ENCODE measurements at regions not wholly inside any gene's neighbourhood (a gene's known extent, or its start where the extent isn't known, plus 50 kb on each side); places are given as distances from the start of the nearest gene placed in this dataset.
A peak's percentile ranks its signal among the peaks of the same experiment; 100 is the strongest.

DNA sequence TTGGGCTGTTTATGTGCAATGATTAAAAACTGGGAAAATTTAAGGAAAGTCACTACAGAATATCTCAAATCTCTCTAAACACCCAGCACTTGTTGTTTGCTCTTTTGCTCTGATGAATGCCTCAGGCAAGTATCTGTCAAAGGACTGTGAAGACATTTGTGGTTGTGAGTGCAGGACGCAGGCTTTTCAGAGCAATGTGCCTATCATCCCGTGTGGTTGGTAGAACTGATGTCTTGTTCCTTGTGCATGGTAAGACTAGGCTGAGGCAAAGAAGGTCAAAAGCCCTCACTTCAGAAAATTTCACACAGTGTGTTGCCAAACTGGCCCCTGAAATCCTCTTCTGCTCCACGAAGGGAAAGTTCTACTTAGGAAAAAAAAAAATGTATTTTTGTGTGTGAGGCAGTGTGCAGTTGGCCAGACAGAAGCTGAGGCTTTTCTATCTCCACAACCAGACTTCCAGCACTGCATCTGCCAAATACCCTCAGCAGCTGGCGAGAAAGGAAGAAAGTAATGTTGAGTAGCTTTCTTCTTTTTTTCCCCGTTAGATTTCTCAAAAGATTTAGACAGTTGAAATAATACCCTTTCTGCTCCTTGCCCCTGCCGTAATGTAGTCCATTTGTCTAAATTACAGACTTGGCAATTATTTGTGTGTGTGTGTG, 1103.1 kb downstream of the VRK1 start:
- Mint-ChIP-seq H3K9me3 (no peaks in the 10 kb centered on the region), H3K4me1 (ENCODE audit: low read depth) (no peaks in the 10 kb centered on the region), H3K36me3 (ENCODE audit: insufficient read depth) (no peaks in the 10 kb centered on the region), H3K4me3 (no peak overlapping the region), H3K27me3 (ENCODE audit: low read depth) (no peaks in the 10 kb centered on the region)
- ATAC-seq = no peak
- DNase-seq = no peak

DNA sequence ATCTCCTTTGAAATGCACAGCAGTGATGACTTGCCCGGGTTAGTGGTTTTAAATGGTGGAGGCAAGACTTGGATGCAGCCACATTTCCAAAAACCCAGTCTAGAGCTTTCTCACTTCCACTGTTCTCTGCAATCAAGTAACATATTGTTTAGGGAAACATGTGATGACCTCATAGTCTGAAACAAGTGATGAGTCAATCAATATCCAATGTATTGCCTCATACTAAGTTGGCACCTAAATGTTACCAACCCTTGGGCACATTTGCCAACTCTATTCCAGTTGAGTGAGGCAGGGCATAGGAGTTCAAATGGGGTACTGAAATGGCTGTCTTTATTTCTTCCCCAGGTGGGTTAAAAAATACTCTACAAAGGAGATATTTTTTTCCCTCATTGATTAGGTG, 1105.4 kb downstream of the VRK1 start:
- ATAC-seq = no peak
- no peaks in the 10 kb centered on the region for H3K4me1 Mint-ChIP-seq (ENCODE audit: low read depth)

DNA sequence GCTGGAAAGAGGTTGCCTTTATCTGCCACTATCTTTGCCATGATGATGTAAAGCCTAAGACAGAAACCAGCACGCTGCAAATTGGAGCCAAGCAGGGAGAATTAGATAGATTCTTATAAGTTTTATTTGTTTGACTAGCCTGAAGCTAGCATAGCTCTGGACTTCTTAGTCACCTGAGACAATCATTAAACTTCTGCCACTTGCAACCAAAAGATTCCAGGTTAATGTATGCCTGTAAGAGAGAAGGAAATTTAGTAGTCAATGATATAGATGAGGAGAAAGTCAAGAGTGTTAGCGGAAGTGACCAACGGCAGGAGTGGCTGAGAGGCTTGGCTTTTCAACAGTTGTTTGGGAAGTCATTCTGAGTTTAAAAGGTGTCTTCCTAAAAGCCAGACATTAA, 1106.6 kb downstream of the VRK1 start:
- Mint-ChIP-seq H3K9me3 (peaks cover 8% of the 10 kb centered on the region), H3K27me3 (ENCODE audit: low read depth) (no peaks in the 10 kb centered on the region), H3K36me3 (ENCODE audit: insufficient read depth) (peaks cover 4% of the 10 kb centered on the region), H3K4me1 (ENCODE audit: low read depth) (no peaks in the 10 kb centered on the region), H3K4me3 (no peak overlapping the region)
- DNase-seq (no peak), ATAC-seq (no peak)

More for the DNA sequence above, 1105.4 kb downstream of the VRK1 start:
- no peak for DNase-seq
- no peaks in the 10 kb centered on the region for H3K36me3 Mint-ChIP-seq (ENCODE audit: insufficient read depth)
- no peaks in the 10 kb centered on the region for H3K9me3 Mint-ChIP-seq
- H3K4me3 Mint-ChIP-seq = no peak overlapping the region
- H3K27me3 Mint-ChIP-seq (ENCODE audit: low read depth) = no peaks in the 10 kb centered on the region

DNA sequence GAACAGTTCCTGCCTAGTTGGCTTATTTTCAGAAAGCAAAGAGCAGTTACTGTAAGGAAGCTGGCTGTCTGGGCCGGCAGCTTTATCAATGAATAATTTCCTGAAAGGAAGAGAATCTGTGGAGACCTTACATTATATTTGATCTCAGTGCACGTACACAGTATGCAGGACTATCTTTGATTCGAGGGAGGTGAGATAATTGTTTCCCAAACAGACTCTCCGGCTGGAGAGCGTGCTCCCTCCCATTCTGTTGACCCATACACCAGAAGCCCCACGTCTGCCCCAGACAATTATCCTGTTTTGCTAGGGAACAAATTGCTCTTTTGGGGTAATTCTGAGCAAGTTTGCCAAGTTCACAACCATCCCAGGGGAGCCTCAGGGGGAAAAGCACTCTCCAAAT, 1115.0 kb downstream of the VRK1 start:
- Mint-ChIP-seq H3K36me3 (ENCODE audit: insufficient read depth) (peaks cover 4% of the 10 kb centered on the region), H3K4me3 (no peak overlapping the region), H3K27me3 (ENCODE audit: low read depth) (no peaks in the 10 kb centered on the region), H3K9me3 (peaks cover 17% of the 10 kb centered on the region), H3K4me1 (ENCODE audit: low read depth) (peaks cover 8% of the 10 kb centered on the region)
- no peak for DNase-seq
- ATAC-seq = no peak

DNA sequence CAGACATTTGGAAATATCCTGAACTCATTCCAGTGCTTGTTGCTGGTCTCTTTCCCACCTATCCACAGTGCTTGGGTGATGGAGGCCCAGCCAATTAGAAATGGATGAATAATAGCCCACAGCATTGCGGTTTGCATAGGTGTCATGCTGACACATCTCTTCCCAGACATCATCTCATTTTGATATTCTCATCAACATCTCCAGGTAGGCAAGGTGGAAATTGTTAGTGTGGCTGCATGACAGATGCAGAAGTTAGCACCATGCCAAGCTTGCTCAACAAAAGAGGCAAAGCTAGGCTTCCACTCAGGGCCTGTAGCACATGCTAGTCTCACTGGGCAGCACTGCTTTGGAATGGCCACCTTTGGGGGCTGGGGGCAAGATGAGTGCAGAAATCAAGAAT, 1118.9 kb downstream of the VRK1 start:
- H3K27me3 Mint-ChIP-seq (ENCODE audit: low read depth) = no peaks in the 10 kb centered on the region
- peaks cover 13% of the 10 kb centered on the region for H3K4me1 Mint-ChIP-seq (ENCODE audit: low read depth)
- no peak for ATAC-seq
- H3K36me3 Mint-ChIP-seq (ENCODE audit: insufficient read depth) = no peaks in the 10 kb centered on the region
- H3K4me3 Mint-ChIP-seq = no peak overlapping the region
- no peak for DNase-seq
- no peaks in the 10 kb centered on the region for H3K9me3 Mint-ChIP-seq

DNA sequence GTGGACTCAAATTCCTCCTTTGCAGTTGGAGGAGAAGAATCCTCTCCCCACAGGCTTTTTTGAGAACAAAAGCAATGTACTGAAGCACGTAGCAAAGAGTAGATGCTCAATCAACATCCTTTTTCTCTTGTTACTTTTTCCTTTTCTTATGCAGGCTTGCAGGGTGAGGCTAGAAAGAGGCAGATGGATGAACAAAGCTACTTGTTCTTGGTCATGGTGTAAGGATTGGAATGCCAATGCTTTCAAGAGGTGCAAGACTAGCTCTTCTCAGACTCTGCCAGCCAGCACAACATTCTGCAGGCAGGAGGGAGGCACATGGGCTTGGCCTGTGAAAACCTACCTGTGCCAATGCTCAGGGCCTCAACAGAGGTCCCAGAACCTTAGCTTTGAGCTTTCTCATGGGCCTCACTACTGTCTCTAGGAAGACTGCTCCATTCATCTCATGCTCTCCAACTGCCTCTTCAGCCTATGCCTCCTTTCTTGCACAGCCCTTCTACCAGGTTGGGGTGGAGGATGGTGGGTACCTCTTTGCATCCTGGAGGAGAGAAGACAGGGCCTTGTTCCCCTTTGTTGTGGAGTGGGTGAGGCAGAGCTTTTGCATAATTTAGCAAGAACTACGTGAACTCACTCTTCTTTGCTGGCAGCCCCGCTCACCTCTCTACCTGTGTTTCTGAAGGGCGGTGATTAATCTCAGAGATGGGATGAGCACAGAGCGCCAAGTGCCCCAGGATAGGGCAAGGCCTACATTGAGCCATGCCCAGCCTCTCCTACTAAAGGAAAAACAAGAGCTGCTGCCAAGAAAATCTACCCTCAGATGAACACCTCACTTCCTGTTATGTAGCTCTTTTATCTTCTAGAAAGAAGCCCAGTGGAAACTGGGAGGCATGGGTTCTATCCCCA, 1119.7 kb downstream of the VRK1 start:
- Mint-ChIP-seq H3K27me3 (ENCODE audit: low read depth) (no peaks in the 10 kb centered on the region), H3K36me3 (ENCODE audit: insufficient read depth) (no peaks in the 10 kb centered on the region), H3K9me3 (no peaks in the 10 kb centered on the region), H3K4me1 (ENCODE audit: low read depth) (peaks cover 13% of the 10 kb centered on the region), H3K4me3 (no peak overlapping the region)
- no peak for DNase-seq
- ATAC-seq = peak; percentile 37 to 48

DNA sequence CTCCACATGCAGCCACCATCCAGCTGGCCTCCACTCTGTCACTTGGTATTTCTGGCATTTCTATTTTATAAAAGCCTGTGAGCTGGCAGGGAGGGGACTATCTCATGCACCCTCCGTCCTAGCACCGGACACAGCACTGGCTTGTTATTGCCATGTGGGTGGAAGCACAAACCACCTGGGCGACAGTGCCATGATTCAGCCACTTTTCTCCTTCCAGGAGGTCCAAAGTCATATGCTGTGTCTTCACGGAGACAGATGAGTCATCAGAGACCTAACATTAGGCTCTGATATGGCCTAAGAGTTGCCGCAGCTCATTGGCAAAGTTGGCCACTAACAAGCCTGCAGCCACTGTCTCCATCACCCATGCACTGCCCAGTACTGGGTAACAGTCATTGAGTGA, 1123.0 kb downstream of the VRK1 start:
- no peak for DNase-seq
- Mint-ChIP-seq H3K36me3 (ENCODE audit: insufficient read depth) (no peaks in the 10 kb centered on the region), H3K4me3 (no peak overlapping the region), H3K4me1 (ENCODE audit: low read depth) (peaks cover 13% of the 10 kb centered on the region), H3K27me3 (ENCODE audit: low read depth) (no peaks in the 10 kb centered on the region), H3K9me3 (no peaks in the 10 kb centered on the region)
- ATAC-seq = no peak

DNA sequence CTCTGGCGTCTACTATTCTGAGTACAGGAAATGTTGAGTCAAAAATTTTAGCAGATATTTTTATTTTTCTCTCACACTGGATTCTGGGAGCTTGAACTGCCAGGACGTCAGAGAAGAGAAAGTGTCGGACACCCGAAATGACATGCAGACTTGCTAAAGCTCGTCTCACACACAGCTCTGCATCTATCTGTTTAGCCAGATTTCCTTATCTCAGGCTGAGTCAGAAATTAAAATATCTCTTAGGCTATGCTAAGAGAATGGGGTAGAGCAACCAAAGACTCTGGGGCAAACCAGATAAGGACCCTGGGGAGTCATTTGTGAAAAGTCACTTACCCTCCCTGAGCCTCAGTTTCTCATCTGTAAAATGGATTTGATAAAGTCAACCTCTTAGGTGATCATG, 1124.1 kb downstream of the VRK1 start:
- H3K9me3 Mint-ChIP-seq = no peaks in the 10 kb centered on the region
- H3K36me3 Mint-ChIP-seq (ENCODE audit: insufficient read depth) = no peaks in the 10 kb centered on the region
- DNase-seq (no peak), ATAC-seq (no peak)
- peaks cover 14% of the 10 kb centered on the region for H3K4me1 Mint-ChIP-seq (ENCODE audit: low read depth)
- H3K27me3 Mint-ChIP-seq (ENCODE audit: low read depth) = no peaks in the 10 kb centered on the region
- H3K4me3 Mint-ChIP-seq = no peak overlapping the region

DNA sequence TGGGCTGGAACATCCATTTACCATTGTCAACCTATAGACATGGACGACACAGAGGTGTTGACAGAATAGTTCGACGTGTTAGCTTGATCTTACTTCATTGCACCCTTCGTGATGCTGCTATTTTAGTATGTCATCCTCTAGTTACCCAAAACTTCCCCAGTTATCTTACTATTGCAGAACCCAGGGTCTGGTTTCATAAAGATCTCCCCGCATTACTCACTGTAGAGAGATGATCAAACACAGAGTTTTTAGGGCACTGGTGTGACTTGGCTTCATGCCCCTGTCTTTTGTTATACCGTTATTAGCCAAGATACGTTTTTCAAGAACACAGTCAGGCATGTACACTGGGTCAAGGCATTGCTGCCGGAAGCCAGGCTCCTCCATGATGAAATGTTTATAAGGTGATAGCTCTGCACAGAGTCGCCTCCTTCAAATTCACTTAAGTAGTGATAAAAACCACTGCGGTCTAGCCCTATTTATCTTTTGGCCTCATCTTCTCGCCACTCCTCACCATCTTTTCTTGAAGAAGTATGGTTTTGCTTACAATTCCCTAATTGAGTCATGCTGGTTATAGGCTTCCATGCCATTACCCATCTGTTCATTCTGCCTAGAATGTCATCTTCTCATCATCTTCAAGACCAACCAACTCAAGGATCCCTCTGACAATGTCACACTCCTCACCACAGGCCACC, 1127.9 kb downstream of the VRK1 start:
- peaks cover 4% of the 10 kb centered on the region for H3K36me3 Mint-ChIP-seq (ENCODE audit: insufficient read depth)
- no peaks in the 10 kb centered on the region for H3K27me3 Mint-ChIP-seq (ENCODE audit: low read depth)
- no peak overlapping the region for H3K4me3 Mint-ChIP-seq
- peaks cover 4% of the 10 kb centered on the region for H3K4me1 Mint-ChIP-seq (ENCODE audit: low read depth)
- ATAC-seq (peak; percentile 76 to 80), DNase-seq (no peak)
- H3K9me3 Mint-ChIP-seq = no peaks in the 10 kb centered on the region

DNA sequence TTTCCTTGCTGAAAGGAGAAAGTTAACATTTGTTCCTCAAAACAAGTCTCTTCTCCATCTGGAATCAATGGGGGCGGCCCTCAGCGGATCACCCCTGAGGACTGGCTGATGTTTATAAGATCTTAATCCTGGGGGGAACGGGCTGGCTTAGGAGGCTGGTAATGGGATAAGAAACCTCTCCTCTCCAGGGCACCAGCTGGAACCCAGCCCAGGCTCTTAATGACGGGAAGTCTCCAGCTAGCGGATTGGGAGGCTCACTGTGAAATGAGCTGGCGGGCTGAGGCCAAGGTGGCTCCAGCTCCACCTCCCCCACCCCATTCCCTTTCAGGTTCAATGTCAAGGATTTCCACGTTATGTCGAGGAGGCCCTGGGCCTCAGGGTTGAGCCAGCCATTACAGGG, 1133.0 kb downstream of the VRK1 start:
- Mint-ChIP-seq H3K4me3 (no peak overlapping the region), H3K4me1 (ENCODE audit: low read depth) (peaks cover 10% of the 10 kb centered on the region), H3K36me3 (ENCODE audit: insufficient read depth) (peaks cover 13% of the 10 kb centered on the region), H3K27me3 (ENCODE audit: low read depth) (no peaks in the 10 kb centered on the region), H3K9me3 (no peaks in the 10 kb centered on the region)
- DNase-seq = no peak
- no peak for ATAC-seq

DNA sequence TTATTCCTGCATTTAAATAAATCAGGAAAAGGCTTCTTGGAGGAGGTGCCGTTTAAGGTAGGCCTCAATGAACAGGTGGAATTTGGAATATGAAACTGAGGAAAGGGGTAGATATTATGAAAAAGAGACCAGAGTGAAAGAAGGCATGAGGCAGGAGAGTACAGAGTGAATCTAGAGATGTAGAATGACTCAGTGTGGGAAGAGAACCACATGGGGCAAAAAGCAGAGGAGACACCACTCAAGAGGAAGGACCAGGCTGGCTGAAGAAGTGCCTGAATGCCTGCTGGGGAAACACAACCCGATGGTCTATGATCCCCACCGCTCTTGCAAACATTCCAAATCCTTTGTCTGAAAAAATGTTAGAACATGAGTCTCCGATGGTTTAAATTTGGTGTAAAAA, 1134.1 kb downstream of the VRK1 start:
- H3K9me3 Mint-ChIP-seq = no peaks in the 10 kb centered on the region
- DNase-seq (no peak), ATAC-seq (no peak)
- peaks cover 13% of the 10 kb centered on the region for H3K36me3 Mint-ChIP-seq (ENCODE audit: insufficient read depth)
- peaks cover 6% of the 10 kb centered on the region for H3K4me1 Mint-ChIP-seq (ENCODE audit: low read depth)
- no peak overlapping the region for H3K4me3 Mint-ChIP-seq
- no peaks in the 10 kb centered on the region for H3K27me3 Mint-ChIP-seq (ENCODE audit: low read depth)

DNA sequence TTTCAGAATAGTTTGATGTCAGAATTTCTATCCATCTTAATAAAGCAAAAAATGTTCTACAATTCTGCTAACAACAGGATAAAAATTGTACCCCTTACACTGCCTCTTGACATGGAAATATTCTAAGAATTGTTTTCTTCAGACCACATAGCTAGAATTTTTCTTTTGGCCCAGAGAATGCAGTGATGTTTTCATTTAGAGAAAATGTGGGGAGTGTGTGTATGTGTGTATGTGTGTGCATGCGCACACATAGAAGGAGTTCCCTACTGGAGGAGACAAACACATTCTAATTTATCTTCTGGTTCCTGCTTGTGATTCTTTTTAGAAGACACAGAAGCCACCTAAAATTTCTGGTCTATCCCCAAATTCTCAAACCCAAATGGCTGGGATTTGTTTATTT, 1145.7 kb downstream of the VRK1 start:
- H3K36me3 Mint-ChIP-seq (ENCODE audit: insufficient read depth) = peaks cover 35% of the 10 kb centered on the region
- ATAC-seq = no peak
- H3K4me1 Mint-ChIP-seq (ENCODE audit: low read depth) = peaks cover 22% of the 10 kb centered on the region
- peaks cover 11% of the 10 kb centered on the region for H3K9me3 Mint-ChIP-seq
- H3K27me3 Mint-ChIP-seq (ENCODE audit: low read depth) = no peaks in the 10 kb centered on the region
- DNase-seq = no peak
- no peak overlapping the region for H3K4me3 Mint-ChIP-seq

DNA sequence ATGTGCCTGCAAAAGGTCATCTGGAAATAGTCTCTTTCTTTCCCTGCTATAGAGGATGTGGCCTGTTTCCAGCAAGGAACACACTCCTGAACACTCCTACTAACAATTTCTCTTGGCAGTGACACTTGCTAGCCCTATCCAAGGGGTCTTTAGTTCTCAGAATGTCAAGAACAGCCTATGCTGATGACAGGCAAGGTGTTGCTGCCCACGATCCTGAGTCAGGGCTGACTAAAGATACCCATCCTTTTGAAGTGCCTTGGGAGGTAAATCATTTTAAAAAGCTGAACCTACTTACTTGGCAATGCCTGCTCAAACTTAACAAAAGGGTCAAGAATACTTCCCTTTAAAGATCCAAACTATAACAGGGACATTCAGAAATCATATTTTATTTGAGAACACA, 1146.4 kb downstream of the VRK1 start:
- peak; percentile 76 to 85 for ATAC-seq
- Mint-ChIP-seq H3K9me3 (peaks cover 8% of the 10 kb centered on the region), H3K4me3 (no peak overlapping the region), H3K27me3 (ENCODE audit: low read depth) (no peaks in the 10 kb centered on the region), H3K36me3 (ENCODE audit: insufficient read depth) (peaks cover 38% of the 10 kb centered on the region), H3K4me1 (ENCODE audit: low read depth) (peaks cover 22% of the 10 kb centered on the region)
- no peak for DNase-seq

DNA sequence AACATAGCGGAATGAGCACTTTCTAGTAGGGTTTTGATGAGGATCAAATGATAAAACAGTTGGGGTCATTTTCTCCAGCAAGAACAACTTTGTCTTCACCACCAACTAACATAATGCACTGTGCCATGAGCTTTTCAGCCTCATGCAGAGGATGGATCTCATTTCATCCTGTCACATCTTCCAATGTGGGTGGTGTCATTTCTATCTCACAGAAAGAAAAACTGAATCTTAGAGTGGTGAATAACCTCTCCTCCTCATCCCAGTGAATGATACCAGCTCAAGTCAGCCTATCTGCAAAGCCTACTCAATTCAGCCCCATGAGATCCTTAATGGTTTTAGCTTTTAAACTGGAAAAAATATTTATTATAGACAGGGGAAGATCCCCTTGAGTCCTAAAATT, 1147.2 kb downstream of the VRK1 start:
- ATAC-seq (peak; percentile 74 to 79), DNase-seq (no peak)
- peaks cover 43% of the 10 kb centered on the region for H3K36me3 Mint-ChIP-seq (ENCODE audit: insufficient read depth)
- no peak overlapping the region for H3K4me3 Mint-ChIP-seq
- H3K27me3 Mint-ChIP-seq (ENCODE audit: low read depth) = no peaks in the 10 kb centered on the region
- peaks cover 22% of the 10 kb centered on the region for H3K4me1 Mint-ChIP-seq (ENCODE audit: low read depth)
- H3K9me3 Mint-ChIP-seq = peaks cover 8% of the 10 kb centered on the region
